RPMI7951 (cell line): ENCODE measurements at regions not wholly inside any gene's neighbourhood (a gene's known extent, or its start where the extent isn't known, plus 50 kb on each side); places are given as distances from the start of the nearest gene placed in this dataset.
"Not testable (repeated sequence)": the region's sequence is repeated elsewhere in the genome, so short reads cannot be mapped to it uniquely, and the experiment has no call there.

ENCODE experiments used
- DNase-seq: peaks from one replicate; pipeline ENCODE4 v3.0.0-alpha.2; 2012; ENCODE audit warnings: low read depth

GRCh38 chr7:23938215-23938614, 228.2 kb downstream of the STK31 start:
- no peak for DNase-seq

- peak; percentile 56 for DNase-seq
These were observed 229.0 kb downstream of the STK31 start for GRCh38 chr7:23938937-23939552.

GRCh38 chr7:23939747-23940146, 229.7 kb downstream of the STK31 start:
- not testable (repeated sequence) for DNase-seq

- DNase-seq = no peak
These were observed 231.5 kb downstream of the STK31 start for GRCh38 chr7:23941551-23941950.

- no peak for DNase-seq
These were observed 232.0 kb downstream of the STK31 start for GRCh38 chr7:23942032-23942431.

GRCh38 chr7:23944131-23944530, 234.1 kb downstream of the STK31 start:
- no peak for DNase-seq

GRCh38 chr7:23945472-23945871, 235.5 kb downstream of the STK31 start:
- DNase-seq = no peak

- DNase-seq = peak; percentile 16
These were observed 245.1 kb downstream of the STK31 start for GRCh38 chr7:23955145-23955544.

GRCh38 chr7:23955600-23956149, 245.7 kb downstream of the STK31 start:
- DNase-seq = no peak

- no peak for DNase-seq
These were observed 247.0 kb downstream of the STK31 start for GRCh38 chr7:23956772-23957576.

- DNase-seq = no peak
These were observed 249.8 kb downstream of the STK31 start for GRCh38 chr7:23959821-23960220.

- DNase-seq = no peak
These were observed 250.3 kb downstream of the STK31 start for GRCh38 chr7:23960361-23960760.

- DNase-seq = no peak
These were observed 253.6 kb downstream of the STK31 start for GRCh38 chr7:23963461-23964165.

GRCh38 chr7:23964715-23965114, 254.7 kb downstream of the STK31 start:
- no peak for DNase-seq

GRCh38 chr7:23965296-23965695, 255.3 kb downstream of the STK31 start:
- peak; percentile 17 for DNase-seq

GRCh38 chr7:23966941-23967340, 256.9 kb downstream of the STK31 start:
- peak; percentile 42 for DNase-seq

- DNase-seq = no peak
These were observed 258.1 kb downstream of the STK31 start for GRCh38 chr7:23967949-23968599.

GRCh38 chr7:23968791-23969190, 258.8 kb downstream of the STK31 start:
- no peak for DNase-seq

- no peak for DNase-seq
These were observed 259.4 kb downstream of the STK31 start for GRCh38 chr7:23969443-23969842.

GRCh38 chr7:23970193-23970592, 260.2 kb downstream of the STK31 start:
- DNase-seq = no peak

- peak; percentile 79 for DNase-seq
These were observed 261.0 kb downstream of the STK31 start for GRCh38 chr7:23971031-23971430.

GRCh38 chr7:23972057-23972456, 262.0 kb downstream of the STK31 start:
- peak; percentile 32 for DNase-seq
